Vagina (tissue), 2 donors: ENCODE measurements at regions not wholly inside any gene's neighbourhood (a gene's known extent, or its start where the extent isn't known, plus 50 kb on each side); places are given as distances from the start of the nearest gene placed in this dataset.

ENCODE experiments used
- CTCF ChIP-seq, 3 experiments: fragments of 450-650 bp in 2 of 3; fragments of 200-600 bp in 1 of 3; sonication (generic) in 1 of 3; IDR thresholded peaks; one replicate each; pipeline ENCODE4 v1.5.1; 2017 to 2019; ENCODE audit warnings: antibody characterized with exemption in 3 of 3, mild to moderate bottlenecking in 2 of 3, moderate library complexity in 2 of 3
- POLR2AphosphoS5 ChIP-seq, 2 donors: sonication (generic); formaldehyde crosslinking; IDR thresholded peaks; one replicate each; pipeline ENCODE4 v1.9.0; 2017; ENCODE audit warnings: antibody characterized with exemption in 2 of 2, mild to moderate bottlenecking in 2 of 2, low read depth in 1 of 2; ENCODE audit not compliant: insufficient read depth in 1 of 2

DNA sequence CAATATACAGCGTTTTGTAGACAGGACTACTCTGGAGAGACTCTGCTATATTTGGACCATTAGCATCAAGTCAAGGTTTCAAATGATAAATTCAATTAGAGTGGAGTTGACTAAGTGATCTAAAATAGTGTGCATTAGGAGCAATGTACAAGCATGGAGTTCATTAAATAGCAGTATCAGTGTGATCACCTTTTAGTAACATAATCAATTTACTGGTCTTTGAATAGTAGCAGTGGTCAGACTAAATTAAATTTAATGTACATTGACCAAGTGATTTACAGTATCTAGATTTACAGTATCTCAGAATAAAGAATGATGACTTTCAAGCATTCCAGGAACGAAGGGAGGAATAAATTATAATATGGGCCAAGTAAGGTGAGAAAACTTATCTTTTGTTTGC lies 489.6 kb upstream of the ADGRL4 start:
- TF ChIP-seq CTCF (IDR thresholded peaks at IDR 0.05) (no peak), POLR2AphosphoS5 (IDR thresholded peaks at IDR 0.05; ENCODE audit: insufficient read depth in 1 of 2, low read depth in 1 of 2) (no peak)
